Neural cell (in vitro differentiated cells): ENCODE measurements at regions not wholly inside any gene's neighbourhood (a gene's known extent, or its start where the extent isn't known, plus 50 kb on each side); places are given as distances from the start of the nearest gene placed in this dataset.

Experiments used
- H2AFZ ChIP-seq: fragments of 200-600, 300-800 bp; sonication (generic), shearing (Covaris generic); 2 replicates; pipeline ENCODE4 v1.6.0; 2014; ENCODE audit warnings: low read depth, mild to moderate bottlenecking, antibody characterized with exemption, low read length, moderate library complexity
- H3F3A ChIP-seq: fragments of 200-600 bp; shearing (Covaris generic); 2 replicates; pipeline ENCODE4 v1.6.1; 2016; ENCODE audit warnings: mild to moderate bottlenecking, moderate library complexity, mixed read lengths, antibody characterized with exemption, low read length; ENCODE audit not compliant: insufficient read depth, poor library complexity, severe bottlenecking
- H3K27ac ChIP-seq: fragments of 200-600, 300-800 bp; sonication (generic), shearing (Covaris generic); 2 replicates; pipeline ENCODE4 v1.5.1; 2014; ENCODE audit warnings: mild to moderate bottlenecking, low read length, moderate library complexity
- H3K27me3 ChIP-seq: fragments of 300-800, 200-600 bp; sonication (generic), shearing (Covaris generic); 2 replicates; pipeline ENCODE4 v1.6.0; 2014; ENCODE audit warnings: mild to moderate bottlenecking, low read depth, low read length, moderate library complexity; ENCODE audit not compliant: insufficient read depth
- H3K36me3 ChIP-seq: fragments of 300-800, 200-600 bp; sonication (generic), shearing (Covaris generic); 2 replicates; pipeline ENCODE4 v1.5.1; 2014; ENCODE audit warnings: mild to moderate bottlenecking, antibody characterized with exemption, low read length, moderate library complexity; ENCODE audit not compliant: insufficient read depth
- H3K4me2 ChIP-seq: fragments of 300-800, 200-600 bp; sonication (generic), shearing (Covaris generic); 2 replicates; pipeline ENCODE4 v1.6.0; 2014; ENCODE audit warnings: mild to moderate bottlenecking, low read length
- H3K4me3 ChIP-seq: fragments of 300-800, 200-600 bp; sonication (generic), shearing (Covaris generic); 2 replicates; pipeline ENCODE4 v1.5.1; 2014; ENCODE audit warnings: mild to moderate bottlenecking, low read length, moderate library complexity
- H3K79me2 ChIP-seq: fragments of 200-600 bp; shearing (Covaris generic); replicated peaks from 2 replicates; pipeline ENCODE4 v1.6.0; 2014; ENCODE audit warnings: mild to moderate bottlenecking, low read length, moderate library complexity; ENCODE audit not compliant: insufficient read depth
- H3K9ac ChIP-seq: fragments of 300-800, 200-600 bp; sonication (generic), shearing (Covaris generic); 2 replicates; pipeline ENCODE4 v1.6.1; 2016; ENCODE audit warnings: mild to moderate bottlenecking, low read length, mixed read lengths
- H3K9me2 ChIP-seq: fragments of 200-600 bp; shearing (Covaris generic); 2 replicates; pipeline ENCODE4 v1.6.1; 2016; ENCODE audit warnings: mild to moderate bottlenecking, low read length, mixed read lengths; ENCODE audit not compliant: insufficient read depth
- H3K9me3 ChIP-seq: fragments of 200-600, 300-800 bp; sonication (generic), shearing (Covaris generic); 2 replicates; pipeline ENCODE4 v1.6.1; 2016; ENCODE audit warnings: mild to moderate bottlenecking, mixed run types, low read length, moderate library complexity, mixed read lengths
- H4K20me1 ChIP-seq: fragments of 200-600 bp; shearing (Covaris generic); 2 replicates; pipeline ENCODE4 v1.6.1; 2016; ENCODE audit warnings: mild to moderate bottlenecking, mixed run types; ENCODE audit not compliant: insufficient read depth
- CTCF ChIP-seq: fragments of 450-650 bp; IDR thresholded peaks from 2 replicates; pipeline ENCODE4 v1.5.1; 2014; ENCODE audit warnings: antibody characterized with exemption, mild to moderate bottlenecking, moderate library complexity; ENCODE audit not compliant: poor library complexity, severe bottlenecking
- EP300 ChIP-seq: fragments of 450-650 bp; conservative IDR thresholded peaks from 2 replicates; pipeline ENCODE4 v1.6.1; 2014; ENCODE audit warnings: antibody characterized with exemption, mild to moderate bottlenecking, moderate library complexity; ENCODE audit not compliant: poor library complexity, severe bottlenecking
- EZH2 ChIP-seq: fragments of 200-600, 300-800 bp; shearing (Covaris generic), sonication (generic); IDR thresholded peaks from 2 replicates; pipeline ENCODE4 v1.6.1; 2014; ENCODE audit warnings: antibody characterized with exemption, low read length, borderline replicate concordance, mild to moderate bottlenecking; ENCODE audit not compliant: insufficient read depth, poor library complexity, severe bottlenecking
- MXI1 ChIP-seq: fragments of 450-650 bp; conservative IDR thresholded peaks from 2 replicates; pipeline ENCODE4 v1.6.1; 2014; ENCODE audit warnings: antibody characterized with exemption, mild to moderate bottlenecking; ENCODE audit not compliant: poor library complexity, severe bottlenecking
- POLR2AphosphoS5 ChIP-seq: IDR thresholded peaks from 2 replicates; pipeline ENCODE4 v1.6.1; 2012
- RAD21 ChIP-seq: fragments of 450-650 bp; conservative IDR thresholded peaks from 2 replicates; pipeline ENCODE4 v1.6.1; 2014; ENCODE audit warnings: antibody characterized with exemption, mild to moderate bottlenecking, moderate library complexity
- REST ChIP-seq: IDR thresholded peaks from 2 replicates; pipeline ENCODE4 v1.6.1; 2012; ENCODE audit warnings: borderline replicate concordance
- SMC3 ChIP-seq: fragments of 450-650 bp; conservative IDR thresholded peaks from 2 replicates; pipeline ENCODE4 v1.6.1; 2014; ENCODE audit warnings: antibody characterized with exemption, mild to moderate bottlenecking, moderate library complexity; ENCODE audit not compliant: poor library complexity
- TAF1 ChIP-seq: IDR thresholded peaks from 2 replicates; pipeline ENCODE4 v1.6.1; 2012; ENCODE audit warnings: low read depth

- H4K20me1 ChIP-seq: no peaks in the 10 kb centered on the region
- H3K4me2 ChIP-seq: no peak overlapping the region
- TF ChIP-seq RAD21 (no peak), CTCF (no peak), REST (no peak), EP300 (no peak), SMC3 (no peak), POLR2AphosphoS5 (no peak), EZH2 (no peak), MXI1 (no peak), TAF1 (no peak)
- no peak overlapping the region for H2AFZ ChIP-seq
- no peaks in the 10 kb centered on the region for H3K36me3 ChIP-seq
- no peaks in the 10 kb centered on the region for H3K27me3 ChIP-seq
- no peaks in the 10 kb centered on the region for H3F3A ChIP-seq
- no peaks in the 10 kb centered on the region for H3K9me2 ChIP-seq
- H3K9ac ChIP-seq: no peak overlapping the region
- no peak overlapping the region for H3K27ac ChIP-seq
- no peaks in the 10 kb centered on the region for H3K79me2 ChIP-seq
- H3K9me3 ChIP-seq: no peaks in the 10 kb centered on the region
- no peak overlapping the region for H3K4me3 ChIP-seq
These were observed 99.4 kb upstream of the MYOCD start for GRCh38 chr17:12566291-12566690.

- Histone ChIP-seq H3K4me3 (no peak overlapping the region), H3F3A (no peaks in the 10 kb centered on the region), H3K27me3 (no peaks in the 10 kb centered on the region), H3K9ac (no peak overlapping the region), H3K79me2 (no peaks in the 10 kb centered on the region), H3K36me3 (no peaks in the 10 kb centered on the region), H4K20me1 (no peaks in the 10 kb centered on the region), H3K9me3 (no peaks in the 10 kb centered on the region), H3K9me2 (no peaks in the 10 kb centered on the region), H3K4me2 (no peak overlapping the region), H2AFZ (no peak overlapping the region), H3K27ac (no peak overlapping the region)
- TF ChIP-seq REST: no peak
- TF ChIP-seq RAD21: no peak
- no peak for TF ChIP-seq SMC3
- TF ChIP-seq POLR2AphosphoS5: no peak
- no peak for TF ChIP-seq CTCF
- TF ChIP-seq MXI1: no peak
- no peak for TF ChIP-seq EP300
- TF ChIP-seq TAF1: no peak
- no peak for TF ChIP-seq EZH2
These were observed 98.3 kb upstream of the MYOCD start for GRCh38 chr17:12567077-12568053.
